ENCODE measurements at regions not wholly inside any gene's neighbourhood (a gene's known extent, or its start where the extent isn't known, plus 50 kb on each side); places are given as distances from the start of the nearest gene placed in this dataset.

DNA sequence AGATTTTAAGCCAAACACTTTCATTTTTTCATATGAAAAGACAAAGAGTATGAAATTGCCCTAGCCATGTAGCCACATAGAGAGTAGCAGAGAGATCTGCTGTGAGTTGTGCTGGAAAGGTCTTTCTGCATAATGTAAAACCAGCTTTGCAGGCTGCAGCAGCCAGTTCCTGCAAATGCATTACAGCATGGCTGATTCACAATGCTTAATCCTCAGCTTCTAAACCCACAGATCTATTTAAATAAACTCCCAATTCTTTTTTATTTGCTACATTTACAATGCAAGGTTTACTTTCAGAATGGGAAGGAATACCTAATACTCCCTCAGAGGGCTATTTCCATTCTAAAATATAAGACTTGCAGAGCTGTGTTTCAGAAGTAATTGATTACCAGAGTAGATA is 185.6 kb upstream of the STARD13 start:
- ChIA-PET POLR2A (no interaction called here), CTCF (interaction anchor here (1.7 kb wide), 1 partner anchor 11 kb away, joined by 5 read pairs; no protein-coding TSS in a partner anchor)
- DNase-seq (ENCODE audit: extremely low spot score), result no peak
- TF ChIP-seq, protein P1, sequence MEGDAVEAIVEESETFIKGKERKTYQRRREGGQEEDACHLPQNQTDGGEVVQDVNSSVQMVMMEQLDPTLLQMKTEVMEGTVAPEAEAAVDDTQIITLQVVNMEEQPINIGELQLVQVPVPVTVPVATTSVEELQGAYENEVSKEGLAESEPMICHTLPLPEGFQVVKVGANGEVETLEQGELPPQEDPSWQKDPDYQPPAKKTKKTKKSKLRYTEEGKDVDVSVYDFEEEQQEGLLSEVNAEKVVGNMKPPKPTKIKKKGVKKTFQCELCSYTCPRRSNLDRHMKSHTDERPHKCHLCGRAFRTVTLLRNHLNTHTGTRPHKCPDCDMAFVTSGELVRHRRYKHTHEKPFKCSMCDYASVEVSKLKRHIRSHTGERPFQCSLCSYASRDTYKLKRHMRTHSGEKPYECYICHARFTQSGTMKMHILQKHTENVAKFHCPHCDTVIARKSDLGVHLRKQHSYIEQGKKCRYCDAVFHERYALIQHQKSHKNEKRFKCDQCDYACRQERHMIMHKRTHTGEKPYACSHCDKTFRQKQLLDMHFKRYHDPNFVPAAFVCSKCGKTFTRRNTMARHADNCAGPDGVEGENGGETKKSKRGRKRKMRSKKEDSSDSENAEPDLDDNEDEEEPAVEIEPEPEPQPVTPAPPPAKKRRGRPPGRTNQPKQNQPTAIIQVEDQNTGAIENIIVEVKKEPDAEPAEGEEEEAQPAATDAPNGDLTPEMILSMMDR (IDR thresholded peaks at IDR 0.05; ENCODE audit: control extremely low read depth, extremely low read depth, low read depth, missing control alignments), result no peak

GRCh38 chr13:33472446-33472845 is 186.9 kb upstream of the STARD13 start:
- ChIA-PET CTCF (no interaction called here), POLR2A (no interaction called here)
- TF ChIP-seq, protein P1 (IDR thresholded peaks at IDR 0.05; ENCODE audit: control extremely low read depth, extremely low read depth, low read depth, missing control alignments), result no peak
- DNase-seq (ENCODE audit: extremely low spot score), result no peak

- CTCF ChIA-PET, result interaction anchor here (1.2 kb wide), 1 partner anchor 8 kb away, joined by 3 read pairs; no protein-coding TSS in a partner anchor
- POLR2A ChIA-PET, result no interaction called here
- TF ChIP-seq, protein P1 (IDR thresholded peaks at IDR 0.05; ENCODE audit: control extremely low read depth, extremely low read depth, low read depth, missing control alignments), result no peak
- DNase-seq (ENCODE audit: extremely low spot score), result no peak
Observed at GRCh38 chr13:33479105-33479504, 193.6 kb upstream of the STARD13 start.

- ChIA-PET POLR2A (no interaction called here), CTCF (no interaction called here)
- TF ChIP-seq, protein P1 (IDR thresholded peaks at IDR 0.05; ENCODE audit: control extremely low read depth, extremely low read depth, low read depth, missing control alignments), result no peak
- no peak for DNase-seq (ENCODE audit: extremely low spot score)
Observed at GRCh38 chr13:33480561-33480960, 195.0 kb upstream of the STARD13 start.

- TF ChIP-seq, protein P1 (IDR thresholded peaks at IDR 0.05; ENCODE audit: control extremely low read depth, extremely low read depth, low read depth, missing control alignments), result no peak
- POLR2A ChIA-PET, result no interaction called here
- CTCF ChIA-PET, result no interaction called here
- DNase-seq (ENCODE audit: extremely low spot score), result no peak
Observed at GRCh38 chr13:33483471-33483870, 197.9 kb upstream of the STARD13 start.

DNA sequence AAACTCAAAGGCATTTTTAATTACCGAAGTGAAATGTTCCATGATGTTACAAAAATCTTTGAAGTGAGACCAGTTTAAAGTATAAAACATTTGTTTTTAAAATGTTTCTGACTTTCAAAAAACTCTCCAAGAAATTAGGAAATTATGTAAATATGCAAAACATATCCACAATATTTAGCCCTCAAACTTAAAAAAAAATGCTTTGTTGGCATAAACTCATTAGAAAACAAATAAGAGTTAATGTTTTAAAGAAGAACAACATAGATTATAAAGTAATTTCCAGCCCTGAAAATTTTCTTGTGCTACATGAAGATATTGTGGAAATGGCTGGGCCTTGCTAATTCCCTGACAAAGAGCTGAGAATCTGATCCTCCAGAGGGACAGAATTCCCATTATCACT is 199.7 kb upstream of the STARD13 start:
- ChIA-PET CTCF (no interaction called here), POLR2A (no interaction called here)
- no peak for DNase-seq (ENCODE audit: extremely low spot score)
- TF ChIP-seq, protein P1 (IDR thresholded peaks at IDR 0.05; ENCODE audit: control extremely low read depth, extremely low read depth, low read depth, missing control alignments), result no peak
